ENCODE measurements at regions not wholly inside any gene's neighbourhood (a gene's known extent, or its start where the extent isn't known, plus 50 kb on each side); places are given as distances from the start of the nearest gene placed in this dataset.

DNA sequence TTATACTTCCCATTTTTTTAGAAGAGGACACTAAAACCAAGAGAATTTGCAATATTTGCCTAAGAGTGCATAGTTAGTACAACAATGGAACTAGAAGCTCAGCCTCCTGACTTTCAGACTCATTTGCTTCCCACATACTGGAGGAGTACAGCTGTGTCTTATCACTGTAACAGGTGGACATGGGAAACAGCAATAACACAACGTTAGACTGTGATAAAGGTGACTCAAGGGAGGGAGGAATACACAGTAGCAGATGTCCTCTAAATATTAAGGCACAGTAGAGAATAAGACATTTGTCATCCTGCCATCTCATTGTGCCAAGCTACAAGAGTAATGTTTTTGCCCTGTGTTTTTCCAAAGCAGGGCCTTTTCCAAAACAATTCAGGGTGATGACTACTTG lies 55.4 kb upstream of the JAK1 start:
- TF ChIP-seq CTCF (IDR thresholded peaks at IDR 0.05; ENCODE audit: extremely low read depth in 1 of 2, insufficient read depth in 1 of 2, low read depth in 1 of 2, low read length in 2 of 2) (no peak), POLR2A (IDR thresholded peaks at IDR 0.05; ENCODE audit: low read depth, low read length) (no peak), POLR2AphosphoS5 (IDR thresholded peaks at IDR 0.05; ENCODE audit: insufficient read depth, low read depth, low read length) (no peak), FOS (IDR thresholded peaks at IDR 0.05; ENCODE audit: borderline replicate concordance, insufficient read depth, low read length) (no peak), MAX (IDR thresholded peaks at IDR 0.05; ENCODE audit: insufficient read depth, insufficient read length) (no peak), MYC (IDR thresholded peaks at IDR 0.05; ENCODE audit: low read depth, low read length) (no peak), EZH2 (IDR thresholded peaks at IDR 0.05; ENCODE audit: borderline replicate concordance, low read depth, low read length, severe bottlenecking) (no peak), GATA2 (IDR thresholded peaks at IDR 0.05; ENCODE audit: insufficient read depth, insufficient read length, low read depth, low read length) (no peak), JUN (IDR thresholded peaks at IDR 0.05; ENCODE audit: borderline replicate concordance, insufficient read depth, insufficient read length, low read depth) (no peak)
